Amniotic stem cell (primary cell): ENCODE measurements at regions not wholly inside any gene's neighbourhood (a gene's known extent, or its start where the extent isn't known, plus 50 kb on each side); places are given as distances from the start of the nearest gene placed in this dataset.

Experiments
- DNase-seq: peaks from one replicate; lab custom pipeline; 2025; lab: John Stamatoyannopoulos, UW

DNA sequence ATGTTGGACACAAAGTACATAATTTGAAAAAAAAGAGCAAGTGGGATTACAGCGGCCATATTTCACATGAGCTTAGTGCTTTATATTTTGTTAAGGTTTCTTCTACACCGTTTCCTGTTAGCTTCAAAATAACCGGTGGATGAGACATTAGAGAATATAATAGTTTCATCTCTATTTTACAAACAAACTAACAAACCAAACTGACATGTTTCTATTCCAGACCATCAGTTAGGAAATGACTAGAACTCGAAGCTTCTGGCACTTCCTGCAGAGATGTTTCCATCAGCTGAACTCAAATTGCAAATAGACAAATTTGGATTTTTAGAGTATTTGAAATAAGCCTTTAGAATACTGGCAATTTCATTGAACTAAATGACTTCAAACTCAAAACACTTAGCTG, 86.5 kb downstream of the MTRR start:
- no peak for DNase-seq

DNA sequence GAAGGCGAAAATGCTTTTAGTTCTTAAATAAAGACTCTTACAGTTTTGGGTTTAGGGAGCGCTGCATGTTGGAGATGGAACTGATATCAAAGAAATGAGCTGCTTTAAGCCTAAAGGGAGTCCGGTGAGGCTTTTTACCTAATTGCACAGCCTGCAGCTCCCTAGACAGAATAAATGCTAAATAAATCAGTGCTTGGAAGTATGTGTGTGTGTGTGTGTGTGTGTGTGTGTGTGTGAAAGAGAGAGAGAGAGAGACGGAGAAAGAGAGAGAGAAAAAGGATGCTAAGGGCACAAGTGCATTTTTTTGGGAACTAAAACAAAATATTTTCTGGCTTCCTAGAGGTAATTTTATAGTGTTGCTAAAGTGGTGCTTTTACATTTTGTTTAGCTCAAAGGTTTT, 88.4 kb downstream of the MTRR start:
- DNase-seq: no peak

DNA sequence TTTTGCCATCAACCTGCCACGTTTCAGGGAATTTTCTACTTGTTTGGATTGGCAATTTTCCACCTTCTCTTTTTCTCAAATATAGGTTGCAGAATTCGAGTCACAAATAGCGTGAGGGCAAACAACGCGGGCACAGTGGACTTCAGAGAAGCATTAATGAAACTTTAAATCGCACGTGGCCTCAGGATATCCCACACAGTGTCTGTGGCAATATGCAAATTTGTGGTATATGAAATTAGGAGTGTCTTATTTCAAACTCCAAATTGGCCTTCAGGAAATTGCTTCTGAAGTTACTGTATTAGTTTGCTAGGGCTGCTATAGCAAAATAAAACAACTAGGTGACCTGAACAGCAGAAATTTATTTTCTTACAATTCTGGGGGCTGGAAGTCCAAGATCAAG, 91.2 kb downstream of the MTRR start:
- no peak for DNase-seq

DNA sequence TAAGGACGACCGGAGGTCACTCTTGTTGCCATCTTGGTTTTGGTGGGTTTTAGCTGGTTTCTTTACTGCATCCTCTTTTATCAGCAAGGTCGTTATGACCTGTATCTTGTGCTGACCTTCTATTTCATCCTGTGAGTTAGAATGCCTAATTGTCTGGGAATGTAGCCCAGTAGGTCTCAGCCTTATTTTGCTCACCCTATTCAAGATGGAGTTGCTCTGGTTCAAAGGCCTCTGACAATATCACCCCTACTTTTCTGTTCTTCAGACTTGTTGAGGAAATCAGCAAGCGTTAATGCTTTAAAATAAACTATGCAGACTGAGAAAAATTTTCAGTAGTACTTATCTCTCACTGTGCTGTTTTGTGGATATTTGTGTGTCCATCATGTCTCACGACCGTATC, 92.6 kb downstream of the MTRR start:
- no peak for DNase-seq

DNA sequence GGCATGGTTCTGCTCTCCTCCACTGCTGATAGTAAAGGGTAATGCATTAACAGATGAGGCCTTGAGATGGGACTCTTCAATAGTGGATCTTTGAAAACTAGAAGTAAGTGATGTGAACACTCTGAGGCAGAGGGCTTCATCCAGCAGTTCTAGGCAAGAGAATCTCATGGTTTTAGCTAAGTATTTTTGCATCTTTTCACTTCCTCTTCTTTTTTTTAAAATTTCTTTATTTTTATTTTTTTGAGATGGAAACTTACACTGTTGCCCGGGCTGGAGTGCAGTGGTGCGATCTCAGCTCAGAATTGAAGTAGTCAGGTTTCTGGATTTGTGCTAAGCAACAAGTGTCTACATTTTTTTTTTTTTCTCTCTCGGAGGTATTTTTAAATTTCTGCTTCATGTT, 101.9 kb downstream of the MTRR start:
- no peak for DNase-seq

DNA sequence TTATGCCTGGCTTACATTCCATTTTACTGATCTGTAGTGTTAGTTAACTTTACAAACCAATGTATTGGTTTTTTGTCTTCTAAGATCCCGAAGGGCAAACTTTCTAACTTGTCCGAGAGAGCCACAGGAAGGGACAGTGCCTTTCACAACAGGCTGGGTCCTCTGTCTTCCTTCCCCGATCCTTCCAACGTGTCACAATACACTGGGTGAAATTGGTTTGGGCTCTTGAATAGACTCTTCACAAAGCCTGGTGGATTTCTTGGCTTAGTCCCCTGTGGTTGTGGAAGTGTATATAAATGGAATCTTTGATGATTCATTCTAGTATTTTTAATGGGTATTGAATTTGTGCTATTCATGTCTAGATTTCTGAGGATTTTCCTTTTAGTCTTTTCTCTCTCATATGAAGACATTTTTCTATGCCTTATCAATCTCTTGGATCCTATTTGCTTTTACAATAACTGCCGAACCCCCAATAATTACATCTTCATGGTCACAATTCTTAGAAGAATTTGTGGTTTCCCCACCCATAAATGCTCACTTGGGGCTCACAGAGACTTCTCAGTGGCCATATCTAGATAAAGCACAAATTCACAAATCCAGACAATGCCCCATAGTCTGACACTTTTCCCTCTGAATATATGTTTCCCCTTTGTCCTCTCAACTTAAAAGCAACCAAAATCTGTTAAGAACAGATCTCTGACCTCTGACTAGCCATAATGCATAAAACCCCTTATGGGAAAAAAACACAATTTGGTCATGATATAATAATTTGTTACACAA, 107.7 kb downstream of the MTRR start:
- DNase-seq: no peak

DNA sequence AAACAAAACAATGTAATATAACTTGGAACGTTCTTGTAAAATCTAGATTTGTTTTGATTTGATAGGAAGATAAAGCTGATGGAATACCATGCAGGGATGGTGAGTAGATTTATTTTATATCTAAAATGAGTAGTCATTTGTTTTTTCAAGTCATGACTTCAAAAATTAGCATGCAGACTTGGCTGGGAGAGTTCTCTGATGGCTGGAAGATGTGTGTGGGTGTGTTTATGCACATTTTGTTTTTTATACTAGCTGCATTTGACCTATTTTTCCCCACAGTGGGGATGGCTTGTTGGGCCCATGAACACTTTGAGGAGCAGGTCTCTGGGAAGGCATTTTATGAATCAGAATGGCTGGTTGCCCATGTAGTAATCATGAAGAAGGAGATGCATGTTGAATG, 109.2 kb downstream of the MTRR start:
- no peak for DNase-seq

DNA sequence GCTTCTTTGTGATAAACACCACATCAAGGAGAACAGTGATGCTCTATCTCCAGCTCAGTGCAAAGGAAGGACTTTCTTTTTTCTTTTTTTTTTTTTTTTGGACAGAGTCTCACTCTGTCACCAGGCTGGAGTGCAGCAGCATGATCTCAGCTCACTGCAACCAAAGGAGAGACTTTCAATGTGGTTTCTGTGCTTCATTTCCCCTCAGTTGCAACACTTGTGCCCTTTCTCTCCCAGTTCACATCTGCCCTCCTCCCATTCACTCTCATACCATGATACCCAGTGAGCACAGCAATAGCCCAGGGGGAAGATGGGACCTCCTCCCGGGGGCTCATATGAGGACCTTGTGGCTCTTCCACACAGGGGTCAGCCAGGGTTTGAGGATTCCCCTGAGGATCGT, 110.0 kb downstream of the MTRR start:
- no peak for DNase-seq

DNA sequence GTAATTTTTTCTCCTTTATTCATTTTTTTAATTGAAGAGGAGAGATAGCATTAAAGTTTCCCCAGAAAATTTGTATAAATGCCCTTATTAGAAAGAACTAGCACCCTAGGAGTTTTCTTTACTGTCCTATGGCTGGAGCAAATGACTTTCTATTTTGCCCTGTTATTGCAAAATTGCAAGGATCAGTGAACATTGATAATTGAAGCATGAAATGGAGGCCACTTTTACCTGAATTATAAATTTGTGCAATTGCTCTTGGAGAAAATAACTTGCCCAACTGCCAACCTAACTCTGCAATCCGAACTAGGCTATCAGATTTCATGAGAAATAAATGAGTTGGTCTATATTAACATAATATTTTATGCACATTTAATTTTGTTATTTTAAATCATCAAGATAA, 111.9 kb downstream of the MTRR start:
- DNase-seq: no peak

DNA sequence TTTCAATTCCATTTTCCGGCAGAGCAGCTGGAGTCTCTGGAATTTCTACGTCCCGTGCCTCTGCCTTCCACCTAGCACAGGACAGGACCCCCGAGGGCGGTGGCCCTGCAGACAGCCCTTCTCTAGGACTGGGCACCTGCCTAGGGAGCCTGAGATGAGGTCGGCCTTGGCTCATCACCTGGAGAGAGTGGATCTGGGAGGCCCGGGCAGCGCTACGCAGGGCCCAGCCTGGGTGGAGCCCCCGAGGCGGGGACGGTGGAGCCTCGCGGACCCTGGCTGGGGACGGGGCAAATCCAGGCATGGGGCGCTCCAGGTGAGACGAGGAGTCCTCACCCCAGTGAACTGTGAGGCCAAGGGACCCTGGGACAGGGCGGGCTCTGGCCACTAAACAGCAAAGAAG, 114.5 kb downstream of the MTRR start:
- no peak for DNase-seq

DNA sequence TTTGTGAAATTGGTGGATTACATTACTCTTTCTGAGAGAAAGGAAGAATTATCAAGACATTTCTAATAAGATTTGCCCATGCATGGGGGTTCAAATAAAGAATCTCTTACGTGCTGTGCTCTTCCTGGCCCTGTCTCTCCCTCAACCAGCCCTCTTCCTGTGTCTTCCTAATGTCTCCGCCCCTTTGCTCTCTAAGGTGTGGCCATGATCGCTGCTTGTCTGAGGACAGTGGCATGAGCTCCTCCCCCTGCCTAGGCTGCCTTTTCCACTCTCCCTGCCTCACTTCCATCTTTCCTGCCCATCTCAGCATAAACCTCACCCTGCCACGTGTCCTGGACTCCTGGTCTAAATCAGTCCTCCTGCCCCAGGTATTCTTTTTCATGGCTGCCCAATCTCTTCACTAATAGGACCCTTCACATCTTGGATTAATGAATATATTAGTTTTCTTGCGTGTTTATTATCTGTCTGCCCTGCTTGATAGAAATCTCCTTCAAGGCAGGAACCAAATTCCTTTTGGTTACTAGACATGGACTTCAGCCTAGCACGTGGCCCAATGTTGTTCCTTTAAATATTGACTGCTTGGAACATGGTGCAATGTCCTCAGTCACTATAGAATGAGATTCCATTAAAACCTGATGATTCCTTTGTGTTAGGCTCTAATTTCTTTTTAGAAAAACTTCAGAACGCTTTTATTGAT, 122.3 kb downstream of the MTRR start:
- no peak for DNase-seq

DNA sequence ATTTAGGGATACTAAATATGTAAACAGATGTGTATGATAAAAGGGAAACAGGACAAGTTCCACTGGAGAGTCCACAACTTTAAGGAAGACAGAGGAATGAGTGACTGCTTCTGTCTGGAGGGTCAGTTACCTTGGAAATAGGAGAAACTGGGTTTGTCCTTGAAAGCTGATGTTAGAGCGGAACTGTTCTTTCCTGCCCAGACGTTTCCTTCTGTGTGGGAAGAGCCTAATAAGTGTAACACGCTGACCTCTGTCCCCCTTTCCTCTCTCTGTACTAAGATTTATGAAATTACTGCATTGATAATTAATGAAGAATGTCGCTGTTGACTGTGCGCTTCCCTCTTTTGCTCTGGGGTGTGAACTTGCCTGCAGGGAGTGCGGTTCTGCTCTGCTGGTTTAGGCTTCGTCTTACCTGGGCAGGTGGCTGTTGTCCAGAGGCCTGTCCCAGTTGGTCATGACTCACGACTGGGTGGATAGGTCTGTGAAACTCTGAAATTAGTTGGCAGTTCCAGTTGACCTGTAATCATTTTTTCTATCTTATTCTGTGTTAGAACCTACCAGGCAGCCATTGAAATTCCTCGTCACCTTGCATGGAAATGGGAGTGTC, 126.8 kb downstream of the MTRR start:
- DNase-seq: no peak

DNA sequence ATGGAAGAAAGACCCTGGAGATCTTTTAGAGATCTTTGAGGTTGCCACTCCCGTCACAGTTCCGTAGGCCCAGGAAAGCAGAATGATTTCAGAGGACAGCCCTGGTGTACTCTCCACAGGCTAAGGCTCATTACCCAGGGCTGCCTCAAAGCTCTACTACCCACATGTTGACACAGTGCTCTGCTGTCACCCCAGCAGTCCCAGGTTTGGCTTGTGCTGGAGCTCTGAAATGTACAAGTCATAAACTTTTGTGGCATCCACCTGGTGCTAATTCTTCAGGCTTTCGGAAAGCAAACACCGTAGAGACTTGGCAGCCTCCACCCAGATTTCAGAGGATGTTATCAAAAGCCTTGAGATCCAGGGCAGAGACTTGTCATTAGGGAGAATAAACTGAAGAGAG, 136.5 kb downstream of the MTRR start:
- no peak for DNase-seq

DNA sequence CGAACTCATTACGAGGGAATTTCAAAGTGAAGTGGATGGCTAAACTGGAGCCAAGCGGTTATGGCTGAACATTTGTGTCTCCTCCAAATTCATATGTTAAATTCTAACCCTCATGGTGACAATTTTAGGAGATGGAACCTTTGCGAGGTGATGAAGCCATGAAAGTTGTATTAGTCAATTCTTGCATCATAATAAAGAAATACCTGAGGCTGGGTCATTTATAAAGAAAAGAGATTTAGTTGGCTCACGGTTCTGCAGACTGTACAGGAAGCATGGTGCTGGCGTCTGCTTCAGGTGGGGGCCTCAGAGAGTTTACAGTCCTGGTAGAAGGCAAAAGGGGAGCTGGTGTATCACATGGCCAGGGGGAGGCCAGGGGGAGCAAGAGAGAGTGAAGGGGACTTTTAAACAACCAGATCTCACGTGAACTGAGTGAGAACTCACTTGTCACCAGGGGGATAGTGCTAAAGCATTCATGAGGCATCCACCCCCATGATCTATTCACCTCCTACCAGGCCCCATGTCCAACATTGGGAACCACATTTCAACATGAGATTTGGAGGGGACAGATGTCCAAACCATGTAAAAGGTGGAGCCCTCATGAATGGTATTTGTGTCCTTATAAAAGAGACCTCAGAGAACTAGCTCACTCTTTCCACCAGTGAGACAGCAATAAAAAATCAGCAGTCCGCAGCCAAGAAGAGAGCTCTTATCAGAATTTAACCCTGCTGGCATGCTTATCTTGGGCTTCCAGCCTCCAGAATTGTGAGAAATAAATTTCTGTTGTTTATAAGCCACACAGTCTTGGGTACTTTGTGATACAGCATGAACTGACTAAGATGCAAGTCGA, 143.4 kb downstream of the MTRR start:
- DNase-seq: no peak

DNA sequence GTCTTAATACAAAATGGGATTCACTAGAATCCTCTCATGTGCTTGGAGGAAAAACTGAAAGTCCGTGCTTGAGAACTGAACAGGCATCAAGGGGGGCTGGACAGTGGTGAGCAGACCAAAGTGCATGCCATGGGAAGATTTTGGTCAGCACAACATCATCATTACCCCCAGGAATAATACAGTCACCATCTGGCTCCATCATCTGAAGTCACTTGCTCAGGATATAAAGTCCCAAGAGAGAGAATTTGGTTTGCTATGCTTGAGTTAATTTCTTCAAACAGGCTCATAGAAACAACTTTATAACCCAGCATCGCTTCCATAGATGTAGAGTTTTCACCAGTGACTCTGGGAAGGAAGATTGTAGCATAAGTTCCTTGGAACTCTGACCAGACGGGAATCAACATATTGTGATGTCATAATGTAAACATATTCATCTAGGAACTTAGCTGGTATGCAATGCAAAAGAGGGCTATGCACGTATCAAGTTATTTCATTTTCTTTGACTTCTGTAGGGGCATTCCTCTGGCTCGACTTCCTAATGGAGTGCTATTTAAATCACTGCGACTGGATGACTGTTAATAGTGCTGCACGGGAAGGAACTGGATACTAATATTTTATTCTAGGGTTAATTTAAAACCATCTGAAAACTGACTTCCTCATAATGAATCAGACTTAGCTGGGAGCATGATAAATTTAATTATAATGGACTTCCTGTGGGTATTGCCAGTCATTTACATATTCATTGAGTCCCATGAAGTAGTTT, 145.2 kb downstream of the MTRR start:
- no peak for DNase-seq

DNA sequence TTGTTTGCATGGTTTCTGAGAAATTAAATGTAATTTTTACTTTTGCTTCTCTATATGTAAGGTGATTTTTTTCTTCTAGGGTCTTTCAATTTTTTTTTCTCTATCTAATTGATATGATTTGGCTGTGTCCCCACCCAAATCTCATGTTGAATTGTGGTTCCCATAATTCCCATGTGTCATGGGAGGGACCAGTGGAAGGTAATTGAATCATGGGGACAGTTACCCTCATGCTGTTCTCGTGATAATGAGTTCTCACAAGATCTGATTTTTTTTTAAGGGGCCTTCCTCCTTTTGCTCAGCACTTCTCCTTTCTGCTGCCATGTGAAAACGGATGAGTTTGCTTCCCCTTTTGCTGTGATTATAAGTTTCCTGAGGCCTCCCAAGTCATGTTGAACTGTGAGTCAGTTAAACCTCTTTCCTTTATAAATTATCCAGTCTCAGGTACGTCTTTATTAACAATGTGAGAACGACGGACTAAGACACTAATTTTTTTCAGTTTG, 150.8 kb downstream of the MTRR start:
- no peak for DNase-seq

DNA sequence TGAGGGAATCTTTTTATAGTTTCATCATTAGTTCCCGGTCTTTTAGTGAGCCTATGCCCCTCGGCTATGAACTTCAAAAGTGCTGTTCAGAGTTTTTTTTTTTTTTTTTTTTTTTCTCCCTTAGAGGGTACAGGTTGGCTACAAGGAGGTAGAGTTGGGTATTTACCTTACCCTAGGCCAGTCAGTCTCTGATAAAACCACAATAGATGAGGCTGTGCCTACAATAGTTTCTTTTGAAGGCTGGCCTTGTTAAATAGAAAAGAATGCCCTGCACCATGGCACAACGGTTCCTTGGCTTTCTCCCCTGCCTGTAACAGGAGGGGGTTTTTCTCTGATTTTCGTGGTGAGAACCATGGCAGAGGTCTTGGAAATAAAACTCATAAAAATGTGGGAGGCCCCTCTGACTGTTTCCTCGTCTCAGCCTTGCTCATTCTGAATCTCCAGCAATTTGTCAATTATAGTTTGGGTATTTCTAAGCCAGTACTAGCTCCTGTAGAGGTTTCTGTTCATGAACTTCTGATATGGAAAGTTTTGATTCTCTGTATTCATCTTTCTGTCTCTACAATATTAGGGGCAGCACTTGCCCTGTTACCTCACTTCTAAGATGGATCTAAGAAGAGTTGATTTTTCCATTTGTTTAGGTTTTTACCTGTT, 152.0 kb downstream of the MTRR start:
- DNase-seq: no peak

DNA sequence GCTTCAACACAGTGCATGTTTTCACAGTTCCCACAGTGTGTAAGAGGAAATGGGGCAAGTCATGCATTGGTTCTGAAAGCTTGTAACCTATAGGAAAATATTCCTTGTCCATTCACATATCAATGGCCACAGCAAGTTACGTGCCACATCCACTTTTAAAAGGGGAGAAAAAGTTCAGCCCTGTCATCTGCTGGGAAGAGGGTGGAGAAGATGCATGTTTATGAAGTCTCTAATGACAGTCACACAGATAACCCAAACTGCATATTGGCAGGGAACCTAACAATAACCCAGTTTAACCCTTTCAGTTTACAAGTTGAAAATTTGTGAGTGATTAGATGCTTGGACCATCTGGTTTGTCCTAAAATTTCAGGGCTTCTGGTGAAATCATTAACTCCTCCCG, 159.3 kb downstream of the MTRR start:
- no peak for DNase-seq

DNA sequence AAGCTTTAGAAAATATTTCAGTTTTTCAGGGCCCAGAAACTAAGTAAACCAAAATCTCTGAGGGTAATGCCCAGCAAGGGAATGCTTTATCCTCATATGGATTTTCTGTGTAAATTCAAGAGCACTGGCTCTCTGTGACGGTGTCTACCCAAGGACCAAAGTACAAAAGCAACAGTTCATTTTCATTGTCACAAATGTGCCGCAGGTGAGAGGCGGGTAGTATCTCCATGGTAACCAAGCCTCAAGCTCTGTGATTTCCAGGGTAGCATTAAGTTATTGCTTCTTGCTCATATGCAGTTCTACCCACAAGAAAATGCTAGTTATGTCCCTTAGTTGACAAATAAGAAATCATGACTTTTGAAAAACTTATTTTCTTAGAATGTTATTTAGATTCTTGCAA, 164.3 kb downstream of the MTRR start:
- DNase-seq: no peak

DNA sequence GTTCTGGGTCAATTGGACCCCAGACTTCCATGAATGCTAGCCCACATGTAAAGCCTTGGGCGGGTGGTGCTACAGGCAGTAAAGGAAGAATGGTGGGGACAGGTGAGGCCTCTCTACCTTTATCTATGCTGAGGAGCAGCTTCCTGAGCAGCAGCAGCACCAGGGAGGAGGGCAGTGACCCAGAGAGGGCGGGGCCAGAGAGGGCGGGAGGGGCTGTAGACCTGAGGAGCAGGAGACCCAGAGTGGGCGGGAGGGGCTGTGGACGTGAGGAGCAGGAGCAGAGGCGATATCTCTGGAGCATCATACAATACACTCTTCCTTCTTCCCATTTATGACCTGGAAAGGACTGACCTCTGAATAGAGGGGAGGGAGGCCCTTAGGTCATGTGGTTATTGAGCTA, 165.9 kb downstream of the MTRR start:
- DNase-seq: no peak

DNA sequence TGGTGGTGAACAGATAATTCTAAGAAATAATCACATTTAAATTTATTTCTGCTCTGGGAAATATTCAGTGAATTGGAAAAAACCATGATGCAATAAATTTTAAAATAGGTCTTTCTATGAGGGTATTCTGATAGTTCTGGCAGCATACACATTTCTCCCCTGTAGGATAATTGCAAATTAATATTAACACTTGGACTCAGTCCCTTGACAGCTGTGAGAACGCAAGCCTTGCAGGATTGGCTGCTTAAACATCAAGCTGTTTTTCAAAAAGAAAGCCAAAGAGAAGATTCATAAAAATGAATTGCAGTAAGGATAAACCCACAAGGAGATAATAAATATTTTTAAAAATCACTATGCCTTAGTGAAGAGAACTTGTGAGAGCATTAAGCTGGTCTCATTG, 180.0 kb downstream of the MTRR start:
- DNase-seq: no peak
